Right kidney (tissue), 1 donor: ENCODE measurements at regions not wholly inside any gene's neighbourhood (a gene's known extent, or its start where the extent isn't known, plus 50 kb on each side); places are given as distances from the start of the nearest gene placed in this dataset.
"Not testable (repeated sequence)": the region's sequence is repeated elsewhere in the genome, so short reads cannot be mapped to it uniquely, and the experiment has no call there.

Source experiments
- DNase-seq: peaks from one replicate; pipeline ENCODE4 v3.0.0-alpha.2; 2016

- no peak for DNase-seq
Observed at GRCh38 chr4:79661196-79661595, 253.2 kb upstream of the GK2 start.

- not testable (repeated sequence) for DNase-seq
Observed at GRCh38 chr4:79659308-79659870, 251.4 kb upstream of the GK2 start.

- DNase-seq, result no peak
Observed at GRCh38 chr4:79657379-79657778, 249.4 kb upstream of the GK2 start.

- DNase-seq, result no peak
Observed at GRCh38 chr4:79653871-79654270, 245.8 kb upstream of the GK2 start.

- no peak for DNase-seq
Observed at GRCh38 chr4:79652738-79653137, 244.7 kb upstream of the GK2 start.

GRCh38 chr4:79652232-79652631 lies 244.2 kb upstream of the GK2 start:
- no peak for DNase-seq

- no peak for DNase-seq
Observed at GRCh38 chr4:79651456-79651855, 243.4 kb upstream of the GK2 start.

GRCh38 chr4:79650794-79651431 lies 242.9 kb upstream of the GK2 start:
- DNase-seq, result no peak

GRCh38 chr4:79650217-79650616 lies 242.2 kb upstream of the GK2 start:
- no peak for DNase-seq

- DNase-seq, result no peak
Observed at GRCh38 chr4:79645942-79646341, 237.9 kb upstream of the GK2 start.

- DNase-seq, result no peak
Observed at GRCh38 chr4:79638735-79639134, 230.7 kb upstream of the GK2 start.

- DNase-seq, result no peak
Observed at GRCh38 chr4:79636991-79637390, 229.0 kb upstream of the GK2 start.

- no peak for DNase-seq
Observed at GRCh38 chr4:79634111-79634510, 226.1 kb upstream of the GK2 start.

GRCh38 chr4:79632114-79632513 lies 224.1 kb upstream of the GK2 start:
- DNase-seq, result no peak

GRCh38 chr4:79626611-79627010 lies 218.6 kb upstream of the GK2 start:
- no peak for DNase-seq

GRCh38 chr4:79626101-79626500 lies 218.1 kb upstream of the GK2 start:
- no peak for DNase-seq

GRCh38 chr4:79625361-79625760 lies 217.3 kb upstream of the GK2 start:
- DNase-seq, result no peak

GRCh38 chr4:79623021-79623870 lies 215.2 kb upstream of the GK2 start:
- no peak for DNase-seq

GRCh38 chr4:79621061-79621460 lies 213.0 kb upstream of the GK2 start:
- DNase-seq, result no peak

- no peak for DNase-seq
Observed at GRCh38 chr4:79620617-79621016, 212.6 kb upstream of the GK2 start.

GRCh38 chr4:79613269-79613935 lies 205.4 kb upstream of the GK2 start:
- DNase-seq, result no peak

GRCh38 chr4:79611026-79611425 lies 203.0 kb upstream of the GK2 start:
- DNase-seq, result no peak

- no peak for DNase-seq
Observed at GRCh38 chr4:79609817-79610216, 201.8 kb upstream of the GK2 start.
